K562 (cell line): ENCODE measurements at regions not wholly inside any gene's neighbourhood (a gene's known extent, or its start where the extent isn't known, plus 50 kb on each side); places are given as distances from the start of the nearest gene placed in this dataset.

ENCODE experiments used
- CTCF ChIP-seq, 3 experiments: IDR thresholded peaks in 2 of 3; conservative IDR thresholded peaks in 1 of 3; 2 replicates each; pipeline ENCODE4 v1.5.1; 2011 to 2012; ENCODE audit warnings: low read length in 3 of 3, mild to moderate bottlenecking in 3 of 3, control low read depth in 2 of 3, improper control_type of control experiment in 1 of 3, inconsistent platforms in 1 of 3, low read depth in 1 of 3, mixed read lengths in 1 of 3, moderate library complexity in 1 of 3; ENCODE audit not compliant: insufficient read depth in 2 of 3
- PHF21A ChIP-seq: fragments of 450-650 bp; IDR thresholded peaks from 2 replicates; pipeline ENCODE4 v1.6.1; 2017; ENCODE audit warnings: low read depth, borderline replicate concordance

- TF ChIP-seq CTCF (IDR thresholded peaks at IDR 0.05 in 2 of 3, conservative IDR thresholded peaks at IDR 0.05 in 1 of 3; ENCODE audit: insufficient read depth in 2 of 3, low read depth in 1 of 3, low read length in 3 of 3) (no peak), PHF21A (no peak)
Observed at GRCh38 chr2:3956406-3956805, 253.0 kb downstream of the DCDC2C start.
